Anterior cingulate cortex (tissue), 58 donors: ENCODE measurements at regions not wholly inside any gene's neighbourhood (a gene's known extent, or its start where the extent isn't known, plus 50 kb on each side); places are given as distances from the start of the nearest gene placed in this dataset.
"Not testable (repeated sequence)": the region's sequence is repeated elsewhere in the genome, so short reads cannot be mapped to it uniquely, and the experiment has no call there.

ENCODE experiments used
- DNase-seq, 58 donors: peaks; one replicate each; lab custom pipeline; 2025; lab: John Stamatoyannopoulos, UW

DNA sequence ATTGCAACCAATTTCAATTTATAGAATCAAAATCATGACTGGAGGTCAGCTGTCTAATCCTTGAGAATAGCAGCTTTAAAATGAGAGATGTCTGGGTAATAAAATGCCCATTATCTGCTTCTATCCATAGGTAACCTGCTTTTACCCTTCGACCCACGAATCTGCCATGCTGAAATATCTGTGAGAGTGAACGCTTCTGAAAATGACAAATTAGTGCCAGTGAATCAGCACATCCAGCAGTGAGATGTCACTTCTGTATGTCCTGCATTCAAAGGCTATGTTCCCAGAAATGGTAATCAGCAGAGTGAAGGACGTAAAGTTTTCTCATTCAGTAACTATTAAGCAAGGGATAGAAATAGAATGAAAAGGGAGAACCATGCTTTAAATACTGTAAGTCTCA, 532.4 kb upstream of the ITGA1 start:
- DNase-seq, result no peak

DNA sequence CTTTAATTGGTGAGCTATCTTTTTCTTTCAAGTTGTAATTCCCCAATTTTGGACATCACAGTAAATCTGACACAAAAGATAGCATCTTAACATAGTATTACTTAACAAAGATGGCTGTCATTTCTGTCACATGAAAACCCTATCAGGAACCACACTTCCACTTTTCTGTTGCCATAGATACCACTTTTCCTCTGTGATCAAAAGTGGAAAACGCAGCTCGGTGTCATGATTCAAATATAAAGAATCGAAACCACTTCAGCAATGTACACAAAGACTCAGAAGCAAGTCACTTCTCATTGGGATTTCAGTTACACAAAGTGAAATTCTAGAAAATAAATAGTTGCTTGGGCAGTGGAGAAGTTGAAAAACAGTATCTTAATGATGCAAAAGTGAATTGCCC, 524.9 kb upstream of the ITGA1 start:
- no peak for DNase-seq

DNA sequence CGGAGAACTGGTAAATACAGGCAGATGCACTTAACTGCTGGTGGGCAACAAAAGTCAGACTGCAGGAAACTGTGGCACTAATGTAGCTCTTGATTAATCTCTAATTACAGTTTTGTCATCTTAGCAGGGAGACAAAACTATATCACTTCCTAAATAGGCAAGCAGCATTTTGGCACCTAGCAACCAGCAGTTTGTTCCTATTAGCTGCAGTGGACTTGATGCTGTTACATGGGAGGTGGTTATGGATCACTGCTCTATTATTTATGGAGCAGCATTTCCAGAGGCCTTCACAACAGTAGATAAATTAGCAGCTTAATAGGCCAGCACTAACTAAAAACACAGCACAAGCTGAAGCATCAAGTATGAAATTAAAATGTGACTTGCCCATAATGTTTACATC, 518.3 kb upstream of the ITGA1 start:
- DNase-seq, result no peak

DNA sequence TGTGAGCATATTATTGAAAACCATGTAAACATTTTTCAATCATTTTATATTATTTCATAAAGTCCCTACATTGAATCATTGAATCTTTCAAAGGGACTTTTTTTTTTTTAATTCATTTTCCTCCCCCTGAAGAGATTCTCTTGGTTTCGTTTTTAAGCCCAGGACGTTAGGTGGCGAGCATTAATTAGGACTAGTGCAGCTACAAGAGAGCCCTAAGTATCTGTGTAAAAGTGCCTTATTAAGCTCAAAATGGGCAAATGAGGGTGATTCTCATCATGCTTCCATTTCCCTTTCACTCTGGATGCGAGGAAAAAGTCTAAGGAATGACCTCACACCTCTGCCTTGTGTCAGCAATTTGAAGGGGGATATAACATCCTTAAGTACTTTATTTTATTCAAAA, 517.9 kb upstream of the ITGA1 start:
- DNase-seq, result no peak

DNA sequence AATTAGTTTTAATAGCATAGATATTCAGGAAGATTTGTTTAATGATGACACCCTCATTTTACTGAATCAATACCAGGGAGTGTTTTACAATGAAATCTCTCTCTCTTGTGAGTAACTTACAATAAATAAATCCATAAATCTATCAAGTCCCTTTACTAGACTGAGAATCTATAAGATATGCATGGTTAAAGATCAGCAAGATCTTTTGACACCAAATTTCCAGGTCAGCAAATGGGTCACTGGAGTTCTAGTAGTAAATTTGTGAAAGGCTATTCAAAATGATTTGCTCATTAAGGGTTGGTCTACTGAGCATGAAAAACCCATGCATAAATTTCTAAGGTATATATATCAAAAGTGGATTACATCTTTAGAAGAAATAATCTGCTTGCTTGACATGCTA, 512.1 kb upstream of the ITGA1 start:
- no peak for DNase-seq

DNA sequence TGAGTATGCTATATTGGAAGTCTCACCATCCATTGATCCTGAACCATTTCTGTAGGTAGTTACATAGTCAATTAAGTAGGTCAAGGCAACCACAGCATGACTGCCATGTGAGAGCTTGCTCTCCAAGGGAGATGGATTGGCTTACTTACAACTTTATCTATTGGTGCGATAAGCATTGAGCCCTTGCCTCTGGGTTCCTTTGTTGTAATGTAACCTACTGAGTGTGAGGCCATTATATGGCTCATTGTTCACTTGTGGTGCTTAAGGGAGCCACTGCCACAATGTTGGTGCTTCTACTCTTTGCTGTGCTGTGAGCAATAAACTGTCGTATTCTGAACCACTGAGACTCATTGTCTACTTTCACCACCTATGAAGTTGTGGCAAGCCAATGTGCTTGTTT, 510.6 kb upstream of the ITGA1 start:
- no peak for DNase-seq

DNA sequence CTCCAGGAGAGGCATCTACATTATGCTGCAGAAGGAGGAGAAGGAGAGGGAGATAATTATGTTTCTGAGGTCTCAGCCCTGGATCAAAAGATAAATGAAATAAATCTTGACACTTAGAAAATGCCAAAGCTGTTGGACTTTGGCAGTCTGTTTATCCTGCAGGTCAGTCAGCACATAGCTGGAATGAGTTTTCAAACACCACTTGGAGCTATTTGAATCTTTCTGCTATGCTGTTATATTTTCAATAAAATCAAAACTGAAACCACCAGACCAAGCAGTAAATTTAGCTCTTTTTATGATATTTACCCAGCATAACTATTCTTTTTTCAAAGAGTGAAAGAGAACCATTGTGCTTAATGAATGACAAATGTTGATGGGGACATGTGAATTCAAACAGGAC, 505.1 kb upstream of the ITGA1 start:
- no peak for DNase-seq

DNA sequence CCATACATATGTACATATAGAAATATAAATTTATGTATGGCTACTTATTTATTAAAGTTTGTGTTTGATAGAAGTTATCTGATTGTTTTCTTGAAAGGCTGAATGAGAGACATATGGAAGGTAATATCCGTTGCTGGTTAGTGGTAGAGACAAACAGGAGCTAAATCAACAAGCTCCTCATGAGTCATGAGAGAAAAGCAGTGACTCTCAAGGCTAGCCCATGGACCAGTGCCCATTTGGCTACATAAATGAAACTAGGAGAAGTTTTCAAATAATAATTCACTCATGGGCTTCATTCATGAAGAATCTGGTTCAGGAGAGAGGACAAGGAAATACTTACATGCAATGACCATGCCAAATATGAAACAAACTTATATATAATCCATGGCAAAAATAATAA, 504.5 kb upstream of the ITGA1 start:
- DNase-seq, result no peak

DNA sequence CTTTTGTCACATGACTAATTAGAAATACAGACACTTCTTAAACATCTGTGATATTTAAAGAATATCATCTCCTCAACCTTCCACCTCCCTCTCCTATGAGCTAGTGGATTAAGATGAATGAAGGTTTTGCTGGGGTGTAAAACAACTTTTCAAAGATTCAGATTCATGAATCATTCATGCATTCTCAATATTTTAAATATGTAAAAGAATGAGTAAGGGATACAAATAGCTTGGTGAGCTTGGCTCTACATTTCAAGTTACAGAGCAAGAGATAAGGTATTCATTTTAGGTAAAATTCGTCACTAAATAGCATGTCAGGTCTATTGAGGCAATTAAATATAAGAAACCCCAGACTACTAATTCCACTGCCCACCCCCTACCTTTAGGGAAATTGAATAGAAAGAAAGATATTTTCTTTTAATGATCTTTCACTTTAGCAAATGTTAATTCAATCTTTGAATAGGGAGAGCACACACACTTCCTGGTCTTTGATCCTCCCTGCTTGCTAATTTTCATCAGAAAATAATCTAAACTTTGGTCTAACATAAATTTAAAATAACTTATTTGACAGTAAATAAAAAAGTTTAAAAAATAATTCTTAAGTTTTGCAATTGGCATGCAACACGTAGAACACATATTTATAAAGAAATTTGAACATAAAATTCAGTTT, 486.9 kb upstream of the ITGA1 start:
- no peak for DNase-seq

DNA sequence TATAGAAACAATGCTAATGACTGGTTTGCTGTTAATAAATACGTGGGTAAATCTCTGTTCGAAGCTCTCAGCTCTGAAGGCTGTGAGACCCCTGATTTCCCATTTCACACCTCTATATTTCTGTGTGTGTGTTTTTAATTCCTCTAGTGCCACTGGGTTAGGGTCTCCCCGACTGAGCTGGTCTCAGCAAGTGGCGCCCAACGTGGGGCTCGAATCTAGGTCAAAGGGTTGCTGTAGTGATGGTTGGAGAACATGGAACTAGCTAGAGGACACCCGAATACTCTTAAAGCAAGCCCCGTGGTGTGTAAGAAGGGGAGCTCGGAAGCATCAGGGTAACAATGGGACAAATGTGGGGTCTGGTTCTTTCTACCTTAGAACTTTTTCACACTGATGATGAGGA, 482.9 kb upstream of the ITGA1 start:
- not testable (repeated sequence) for DNase-seq

DNA sequence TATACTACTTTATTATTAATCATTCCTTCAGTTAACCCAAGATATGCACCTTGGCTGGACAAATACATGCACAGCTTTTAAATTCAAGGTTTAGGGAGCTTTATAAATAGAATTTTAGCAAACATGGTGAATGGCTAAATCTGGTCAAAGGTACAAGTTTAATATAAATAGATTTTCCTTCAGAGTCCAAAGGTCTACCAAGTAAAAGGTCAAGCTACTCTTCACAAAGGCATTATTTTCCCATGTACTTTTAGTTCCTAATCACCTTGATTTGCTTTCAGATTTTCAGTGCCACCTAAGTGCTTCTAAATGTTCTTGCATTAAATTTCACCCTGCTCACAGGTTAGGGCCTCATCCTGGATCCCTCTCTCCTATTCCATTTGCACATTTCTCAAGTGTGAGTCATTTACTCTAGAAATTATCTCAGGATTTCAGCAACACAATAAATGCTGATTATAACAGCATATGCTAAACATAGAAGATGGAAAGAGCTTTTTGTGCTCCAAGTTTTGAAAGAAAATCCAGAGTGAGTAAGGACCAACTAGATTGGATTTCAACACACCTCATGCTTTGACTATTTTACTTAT, 459.4 kb upstream of the ITGA1 start:
- no peak for DNase-seq

DNA sequence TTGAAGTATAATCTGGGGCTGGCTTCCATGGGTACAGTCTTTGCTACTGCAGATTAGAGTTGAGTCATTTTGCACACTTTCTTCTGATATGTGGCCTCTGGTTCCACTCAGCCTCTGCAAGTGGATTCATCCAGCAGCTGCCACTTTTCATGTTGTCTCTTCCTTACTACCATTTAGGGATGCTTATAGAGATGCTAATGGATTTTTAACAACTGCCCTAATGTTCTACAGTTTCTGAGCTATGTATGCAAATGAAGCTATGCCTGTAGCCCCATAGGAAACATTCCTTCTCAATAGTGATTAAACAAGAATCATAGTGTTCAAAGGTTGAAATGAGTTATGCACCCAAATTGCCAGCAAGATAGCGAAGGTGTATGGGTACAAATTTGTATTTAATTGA, 456.0 kb upstream of the ITGA1 start:
- no peak for DNase-seq

DNA sequence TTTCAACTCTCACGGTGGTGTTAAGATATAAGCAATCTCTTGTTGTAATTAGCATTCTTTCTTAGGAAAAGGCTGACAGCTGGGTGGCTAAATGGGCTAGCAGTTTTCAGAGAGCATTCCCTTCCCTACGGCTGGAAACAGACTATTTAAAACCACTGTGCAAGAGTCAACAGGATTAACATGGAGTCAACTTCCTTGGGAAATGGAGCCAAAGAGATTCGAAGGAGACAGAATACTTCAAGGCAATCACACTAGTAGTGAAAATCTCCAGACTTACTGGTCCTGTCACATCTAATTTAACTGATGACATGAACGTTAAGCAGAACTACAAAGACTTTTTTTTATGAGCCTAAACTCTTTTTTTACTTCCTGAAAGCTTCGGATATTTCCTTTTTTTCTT, 453.3 kb upstream of the ITGA1 start:
- DNase-seq, result no peak

DNA sequence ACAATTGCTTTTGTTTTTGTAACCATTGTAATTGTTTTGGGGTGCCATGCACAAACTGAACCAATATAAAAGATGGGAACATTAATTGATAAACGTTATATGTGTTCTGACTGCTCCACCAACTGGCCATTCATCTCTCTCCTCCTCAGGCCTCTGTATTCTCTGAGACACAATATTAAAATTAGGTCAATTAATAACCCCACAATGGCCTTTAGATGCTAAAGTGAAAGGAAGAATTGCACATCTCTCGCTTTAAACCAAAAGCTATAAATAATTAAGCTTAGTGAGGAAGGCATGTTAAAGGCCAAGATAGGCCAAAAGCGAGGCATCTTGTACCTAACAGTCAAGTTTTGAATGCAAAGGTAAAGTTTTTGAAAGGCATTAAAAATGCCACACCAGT, 448.4 kb upstream of the ITGA1 start:
- no peak for DNase-seq

DNA sequence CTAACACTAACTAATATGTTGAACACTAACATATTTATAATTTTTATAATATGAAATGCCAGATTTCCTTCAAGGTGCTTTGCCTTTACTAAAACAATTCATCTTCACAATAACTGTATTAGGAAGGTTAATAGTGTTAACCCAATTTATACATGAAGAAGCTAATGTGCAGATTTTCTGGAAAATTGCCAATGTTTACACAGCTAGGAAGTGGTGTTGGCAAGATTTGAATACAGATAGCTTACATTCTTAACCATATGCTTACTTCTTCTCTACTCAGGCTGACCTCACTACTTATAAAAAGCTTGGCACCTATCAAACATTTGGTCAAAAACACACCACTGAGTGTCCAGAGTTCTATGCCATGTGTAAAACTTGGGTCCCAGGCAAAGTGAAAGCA, 445.4 kb upstream of the ITGA1 start:
- DNase-seq, result no peak

DNA sequence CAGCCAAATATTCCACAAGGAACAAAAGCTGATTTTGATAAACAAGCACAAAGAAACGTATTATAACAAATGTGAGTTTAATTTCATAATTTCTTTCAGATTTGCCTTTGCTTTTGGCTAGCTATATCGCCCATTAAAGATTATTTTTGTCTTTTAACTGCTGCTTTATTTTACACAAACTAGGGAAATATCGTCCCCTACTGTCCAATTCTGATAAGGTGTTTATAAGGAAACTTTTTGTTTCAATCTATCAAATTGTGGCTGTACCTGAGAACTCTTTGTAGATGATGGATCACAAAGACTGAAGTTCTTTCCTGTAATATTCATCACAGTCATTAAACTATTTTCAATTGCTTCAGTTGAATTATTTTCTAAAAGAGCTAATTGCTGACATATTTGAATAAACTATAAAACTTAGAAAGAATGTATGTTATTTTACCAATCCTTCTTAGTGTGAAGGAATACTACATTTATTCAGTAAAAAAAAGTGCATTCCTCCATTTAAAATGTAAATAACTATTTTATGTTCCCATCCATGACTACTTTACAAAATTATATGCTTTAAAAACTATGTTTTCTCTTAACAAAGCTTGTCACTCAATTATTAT, 431.3 kb upstream of the ITGA1 start:
- DNase-seq, result no peak

DNA sequence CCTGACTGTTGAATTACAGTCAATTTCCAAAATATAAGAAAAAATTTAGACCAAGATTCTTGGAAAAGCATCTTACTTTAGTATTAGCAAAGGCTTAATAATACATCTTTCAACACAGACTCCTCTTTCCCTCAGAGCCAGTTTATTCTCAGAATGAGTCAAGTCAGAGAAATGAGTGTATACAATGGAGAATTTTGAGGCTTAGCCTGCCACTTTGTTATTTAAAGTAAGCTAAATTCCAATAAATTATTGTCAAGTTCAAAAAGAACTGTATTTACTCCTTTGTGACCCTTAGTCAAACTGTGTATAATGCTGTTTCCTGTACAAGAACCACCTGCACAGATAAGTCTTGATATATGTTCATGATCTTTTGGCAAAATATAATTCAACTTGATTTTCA, 428.5 kb upstream of the ITGA1 start:
- DNase-seq, result no peak

DNA sequence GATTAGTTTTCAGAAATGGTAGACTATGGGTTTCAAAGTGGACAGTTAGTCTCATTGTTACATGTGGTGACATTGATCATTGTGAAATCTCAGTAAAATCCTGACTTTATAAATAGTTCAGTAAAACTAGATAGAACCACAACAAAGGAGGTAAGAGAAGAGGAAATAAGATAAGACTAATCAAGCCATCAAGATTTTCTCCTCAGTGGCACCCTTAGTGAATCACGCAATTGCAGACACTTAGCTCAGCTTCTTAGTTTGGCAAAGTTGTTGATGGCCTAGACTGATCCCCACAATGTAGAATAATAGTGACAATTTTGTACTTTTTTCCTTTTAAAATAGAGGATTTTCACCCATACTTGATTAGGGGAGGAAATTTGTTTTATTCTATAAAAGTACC, 426.7 kb upstream of the ITGA1 start:
- no peak for DNase-seq

DNA sequence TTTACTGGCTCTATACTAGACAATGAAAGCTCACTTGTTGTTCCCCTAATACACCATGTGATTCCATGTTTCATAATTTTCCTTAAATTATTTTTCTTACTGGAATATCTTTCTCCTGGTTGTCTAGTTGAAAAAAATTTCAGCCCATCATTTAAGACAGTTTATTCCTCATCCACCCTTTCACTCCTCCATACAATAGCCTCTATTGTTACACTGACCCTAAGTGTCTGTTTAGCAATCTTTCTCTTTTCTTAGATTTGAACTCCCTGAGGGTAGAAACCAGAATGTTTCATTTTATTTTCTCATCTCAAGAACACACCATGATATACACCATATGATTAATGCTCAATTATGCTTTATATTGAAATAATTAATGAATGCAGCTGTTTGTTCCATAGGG, 413.4 kb upstream of the ITGA1 start:
- DNase-seq, result no peak

DNA sequence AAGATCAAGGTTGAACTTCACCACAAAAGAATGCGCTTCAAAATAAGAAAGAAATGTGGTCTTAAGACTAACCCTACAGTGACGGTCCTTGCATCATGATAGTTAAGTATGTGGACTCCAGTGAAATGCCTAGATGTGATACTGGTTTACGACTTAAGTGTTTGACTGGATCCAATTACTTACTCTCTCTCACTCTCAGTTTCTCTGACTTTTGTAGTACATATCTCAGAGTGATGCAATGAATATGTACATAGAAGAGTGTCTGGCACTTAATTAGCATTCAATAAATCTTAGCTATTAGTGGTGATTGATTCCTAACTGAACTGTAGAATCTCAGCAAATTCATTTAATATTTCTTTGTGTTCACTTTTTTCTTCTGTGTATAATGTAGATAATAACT, 411.7 kb upstream of the ITGA1 start:
- no peak for DNase-seq

DNA sequence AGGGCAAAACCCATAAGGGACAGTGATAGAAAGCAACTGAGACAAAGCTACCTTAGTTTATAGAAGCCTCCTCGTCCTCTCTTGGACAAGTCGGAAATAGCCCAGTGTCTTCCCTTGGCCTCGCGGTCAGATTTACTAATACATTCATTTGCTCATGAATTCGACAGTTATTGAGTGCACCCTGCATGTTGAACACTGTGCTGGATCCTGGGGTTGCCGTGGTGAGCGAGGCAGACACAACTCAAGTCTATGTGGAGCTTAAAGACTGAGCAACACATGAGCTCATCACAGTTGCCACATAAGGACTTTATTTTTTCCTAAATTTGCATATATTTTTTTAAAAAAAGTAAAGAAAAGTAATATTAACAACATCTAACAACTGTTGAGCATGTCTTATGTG, 411.1 kb upstream of the ITGA1 start:
- no peak for DNase-seq

DNA sequence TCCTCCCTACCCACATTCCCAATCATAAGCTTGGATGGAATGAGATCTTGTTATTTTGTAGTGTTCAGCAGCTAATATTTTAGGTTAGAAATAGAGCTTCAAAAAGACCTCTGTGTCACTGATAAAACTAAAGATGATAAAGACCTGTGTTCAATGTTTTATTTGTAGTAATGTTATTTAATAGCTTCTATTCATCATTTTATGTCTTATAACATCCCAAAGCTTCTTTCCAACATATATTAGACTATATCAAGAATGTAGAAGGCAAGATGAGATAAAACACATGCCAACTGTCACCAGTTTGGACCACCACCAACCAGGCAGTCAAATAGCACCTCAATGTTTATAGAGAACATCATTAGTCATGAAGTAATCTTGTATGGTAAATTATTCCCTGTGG, 409.5 kb upstream of the ITGA1 start:
- DNase-seq, result no peak

DNA sequence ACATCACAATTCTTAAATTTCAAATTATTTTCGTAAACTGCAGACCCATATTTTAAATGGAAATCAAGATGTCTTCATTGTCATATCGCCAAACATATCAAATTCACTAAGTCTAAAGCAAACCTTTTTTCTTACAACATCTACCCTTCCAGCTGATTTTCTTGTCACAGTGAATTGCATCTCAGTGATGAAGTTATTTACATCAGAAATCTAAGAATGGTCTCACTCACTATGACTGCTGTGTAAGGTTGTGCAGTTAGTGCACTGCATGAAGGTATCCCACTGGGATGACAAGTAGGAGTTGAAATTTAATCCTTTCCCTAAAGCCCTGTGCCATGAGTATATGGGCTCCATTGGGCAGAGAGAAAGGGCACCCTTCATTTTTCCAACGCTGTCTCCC, 399.4 kb upstream of the ITGA1 start:
- no peak for DNase-seq
